Kidney glomerular epithelial cell (primary cell): ENCODE measurements at regions not wholly inside any gene's neighbourhood (a gene's known extent, or its start where the extent isn't known, plus 50 kb on each side); places are given as distances from the start of the nearest gene placed in this dataset.
A peak's percentile ranks its signal among the peaks of the same experiment; 100 is the strongest.
"Not testable (repeated sequence)": the region's sequence is repeated elsewhere in the genome, so short reads cannot be mapped to it uniquely, and the experiment has no call there.

ENCODE experiments used
- DNase-seq: peaks from one replicate; lab custom pipeline; 2025; lab: John Stamatoyannopoulos, UW

DNA sequence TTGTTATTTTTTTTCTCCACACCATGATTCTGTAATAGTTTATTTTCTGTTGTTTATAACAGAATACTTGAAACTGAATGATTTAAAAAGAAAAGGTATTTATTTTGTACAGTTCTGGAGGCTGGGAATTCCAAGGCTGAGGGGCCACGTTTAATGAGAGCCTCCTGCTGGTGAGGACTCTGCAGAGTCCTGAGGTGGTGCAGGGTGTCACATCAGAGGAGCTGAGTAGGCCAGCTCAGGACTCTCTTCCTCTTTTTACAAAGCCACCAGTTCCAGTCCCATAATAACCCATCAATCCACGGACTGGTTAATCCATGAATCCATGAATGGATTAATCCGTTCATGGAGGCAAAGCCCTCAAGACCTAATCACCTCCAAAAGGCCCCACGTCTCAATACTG is 71.6 kb downstream of the TFAP2A start:
- DNase-seq, result no peak

DNA sequence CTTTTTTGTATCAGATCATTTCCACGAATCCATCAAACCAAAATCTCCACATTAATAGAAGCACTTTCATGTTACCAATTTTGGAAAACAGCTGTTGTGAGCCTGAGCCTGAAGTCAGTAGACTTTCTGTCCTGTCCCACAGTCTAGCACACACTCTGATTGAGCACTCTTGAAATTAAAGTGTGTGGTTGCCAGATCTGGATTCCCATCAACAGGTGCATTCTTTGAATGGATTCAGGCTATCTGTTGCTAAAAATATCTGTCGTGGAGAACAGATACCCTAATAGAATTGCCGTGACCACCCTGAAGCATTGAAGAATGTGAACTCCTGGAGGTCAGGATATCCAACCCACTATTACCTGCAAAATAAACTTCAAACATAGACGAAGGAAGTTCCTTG is 73.3 kb downstream of the TFAP2A start:
- DNase-seq, result no peak

- no peak for DNase-seq
Measured at GRCh38 chr6:10338151-10338550, 76.7 kb downstream of the TFAP2A start.

GRCh38 chr6:10337376-10337775 is 77.5 kb downstream of the TFAP2A start:
- not testable (repeated sequence) for DNase-seq

- no peak for DNase-seq
Measured at GRCh38 chr6:10332111-10332510, 82.8 kb downstream of the TFAP2A start.

- no peak for DNase-seq
Measured at GRCh38 chr6:10331334-10331968, 83.4 kb downstream of the TFAP2A start.

DNA sequence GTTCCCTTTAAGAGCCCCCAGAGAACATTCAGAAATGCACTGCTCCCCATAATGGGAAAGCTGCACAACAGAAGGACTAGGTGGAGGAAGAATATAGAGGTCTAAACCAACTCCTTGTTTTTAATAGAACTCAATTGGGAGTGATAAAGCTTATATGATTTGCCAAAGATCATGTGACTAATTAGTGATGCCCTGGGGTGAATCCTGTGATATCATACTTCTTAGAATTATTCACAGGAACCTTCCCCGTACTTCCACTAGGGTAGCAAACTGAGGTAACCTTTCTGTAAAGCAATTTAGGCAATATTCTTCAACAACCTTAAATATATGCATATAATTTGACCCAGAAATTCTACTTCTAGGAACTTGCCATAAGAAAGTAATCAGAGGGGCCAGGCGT is 84.4 kb downstream of the TFAP2A start:
- DNase-seq, result no peak

- peak; percentile 7 for DNase-seq
Measured at GRCh38 chr6:10323018-10323417, 91.9 kb downstream of the TFAP2A start.

GRCh38 chr6:10320291-10320690 is 94.6 kb downstream of the TFAP2A start:
- no peak for DNase-seq

- no peak for DNase-seq
Measured at GRCh38 chr6:10316373-10316721, 98.5 kb downstream of the TFAP2A start.

GRCh38 chr6:10315658-10316372 is 99.1 kb downstream of the TFAP2A start:
- DNase-seq, result no peak

GRCh38 chr6:10315034-10315433 is 99.8 kb downstream of the TFAP2A start:
- no peak for DNase-seq

- DNase-seq, result no peak
Measured at GRCh38 chr6:10314163-10314955, 100.5 kb downstream of the TFAP2A start.

GRCh38 chr6:10313799-10314162 is 101.1 kb downstream of the TFAP2A start:
- no peak for DNase-seq

- no peak for DNase-seq
Measured at GRCh38 chr6:10312445-10312844, 102.4 kb downstream of the TFAP2A start.

DNA sequence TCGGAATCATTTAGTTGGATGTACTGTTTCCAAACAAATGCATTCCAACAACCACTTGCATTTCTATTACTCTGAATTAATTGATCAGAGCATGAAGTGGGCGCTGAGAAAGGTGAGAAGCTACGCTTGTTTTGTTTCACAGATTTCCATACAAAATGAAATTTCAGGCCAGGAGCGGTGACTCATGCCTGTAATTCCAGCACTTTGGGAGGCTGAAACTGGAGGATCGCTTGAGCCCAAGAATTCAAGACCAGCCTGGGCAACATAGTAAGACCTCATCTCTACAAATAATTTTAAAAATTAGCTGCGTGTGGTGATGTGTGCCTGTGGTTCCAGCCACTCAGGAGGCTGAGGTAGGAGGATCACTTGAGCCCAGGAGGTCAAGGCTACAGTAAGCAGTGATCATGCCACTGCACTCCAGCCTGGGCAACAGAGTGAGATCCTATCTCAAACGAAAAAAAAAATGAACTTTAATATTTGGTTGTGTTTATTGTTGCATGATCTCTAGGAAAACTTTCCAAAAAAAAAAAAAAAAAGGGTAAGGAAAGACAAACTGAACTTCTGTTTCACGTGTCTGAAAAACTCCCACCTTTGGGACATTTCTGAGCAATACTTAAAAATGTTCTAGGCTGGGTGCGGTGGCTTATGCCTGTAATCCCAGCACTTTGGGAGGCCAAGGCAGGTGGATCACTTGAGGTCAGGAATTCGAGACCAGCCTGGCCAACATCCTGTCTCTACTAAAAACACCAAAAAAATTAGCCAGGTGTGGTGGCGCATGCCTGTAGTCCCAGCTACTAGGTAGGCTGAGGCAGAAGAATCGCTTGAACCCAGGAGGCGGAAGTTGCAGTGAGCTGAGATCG is 103.1 kb downstream of the TFAP2A start:
- DNase-seq, result not testable (repeated sequence)

DNA sequence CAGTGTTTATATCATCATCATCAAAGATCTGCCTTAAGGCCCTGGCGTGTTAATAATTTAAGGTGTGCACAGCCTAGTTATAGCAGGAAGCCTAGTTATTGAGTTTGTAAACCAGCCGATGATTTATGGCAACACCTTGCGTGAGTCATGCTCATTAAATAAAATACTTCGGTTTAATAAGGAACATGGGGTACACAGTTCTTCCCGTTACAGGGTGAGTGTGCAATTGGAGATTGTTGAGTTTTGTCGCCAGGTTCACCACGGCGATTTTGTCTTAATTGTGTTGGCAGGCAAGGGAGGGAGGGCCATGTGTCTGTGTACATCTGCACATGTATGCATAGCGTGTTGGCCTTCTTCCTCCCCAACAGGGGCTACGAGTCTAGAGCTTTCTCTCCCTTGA is 104.0 kb downstream of the TFAP2A start:
- DNase-seq, result no peak

- no peak for DNase-seq
Measured at GRCh38 chr6:10310330-10310653, 104.6 kb downstream of the TFAP2A start.

- DNase-seq, result no peak
Measured at GRCh38 chr6:10309457-10310329, 105.2 kb downstream of the TFAP2A start.

- no peak for DNase-seq
Measured at GRCh38 chr6:10307476-10307875, 107.4 kb downstream of the TFAP2A start.

GRCh38 chr6:10307028-10307427 is 107.8 kb downstream of the TFAP2A start:
- DNase-seq, result no peak
